DND-41 (cell line): ENCODE measurements at regions not wholly inside any gene's neighbourhood (a gene's known extent, or its start where the extent isn't known, plus 50 kb on each side); places are given as distances from the start of the nearest gene placed in this dataset.

Experiments used
- EZH2 ChIP-seq: IDR thresholded peaks from 3 replicates; pipeline ENCODE4 v1.6.1; 2012; ENCODE audit warnings: borderline replicate concordance, low read depth, mild to moderate bottlenecking, moderate library complexity, low read length, inconsistent platforms; ENCODE audit not compliant: severe bottlenecking
- TF ChIP-seq, protein P1 (sequence below): IDR thresholded peaks from 2 replicates; pipeline ENCODE4 v1.5.1; 2012; ENCODE audit warnings: borderline replicate concordance, low read length, moderate library complexity, mild to moderate bottlenecking; ENCODE audit not compliant: poor library complexity, severe bottlenecking; ENCODE audit errors: extremely low read depth

DNA sequence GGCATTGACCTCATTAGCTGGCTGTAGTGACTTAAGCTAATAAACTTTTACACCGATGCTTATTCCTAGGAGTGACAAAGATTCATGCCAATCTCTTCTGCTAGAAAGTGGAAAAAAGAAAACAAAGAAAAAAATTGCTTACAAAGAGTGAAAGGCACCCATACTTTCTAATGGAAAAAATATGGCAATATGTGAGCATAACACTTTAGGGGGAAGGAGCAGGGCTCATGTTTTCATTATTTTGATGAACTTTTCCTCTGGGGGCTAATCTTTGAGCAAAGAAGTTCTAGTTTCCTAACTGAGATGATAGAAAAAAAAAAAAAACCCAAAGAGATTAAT, 94.8 kb upstream of the THRB start:
- TF ChIP-seq, protein P1, sequence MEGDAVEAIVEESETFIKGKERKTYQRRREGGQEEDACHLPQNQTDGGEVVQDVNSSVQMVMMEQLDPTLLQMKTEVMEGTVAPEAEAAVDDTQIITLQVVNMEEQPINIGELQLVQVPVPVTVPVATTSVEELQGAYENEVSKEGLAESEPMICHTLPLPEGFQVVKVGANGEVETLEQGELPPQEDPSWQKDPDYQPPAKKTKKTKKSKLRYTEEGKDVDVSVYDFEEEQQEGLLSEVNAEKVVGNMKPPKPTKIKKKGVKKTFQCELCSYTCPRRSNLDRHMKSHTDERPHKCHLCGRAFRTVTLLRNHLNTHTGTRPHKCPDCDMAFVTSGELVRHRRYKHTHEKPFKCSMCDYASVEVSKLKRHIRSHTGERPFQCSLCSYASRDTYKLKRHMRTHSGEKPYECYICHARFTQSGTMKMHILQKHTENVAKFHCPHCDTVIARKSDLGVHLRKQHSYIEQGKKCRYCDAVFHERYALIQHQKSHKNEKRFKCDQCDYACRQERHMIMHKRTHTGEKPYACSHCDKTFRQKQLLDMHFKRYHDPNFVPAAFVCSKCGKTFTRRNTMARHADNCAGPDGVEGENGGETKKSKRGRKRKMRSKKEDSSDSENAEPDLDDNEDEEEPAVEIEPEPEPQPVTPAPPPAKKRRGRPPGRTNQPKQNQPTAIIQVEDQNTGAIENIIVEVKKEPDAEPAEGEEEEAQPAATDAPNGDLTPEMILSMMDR: no peak
- no peak for TF ChIP-seq EZH2
